DND-41 (cell line): ENCODE measurements at regions not wholly inside any gene's neighbourhood (a gene's known extent, or its start where the extent isn't known, plus 50 kb on each side); places are given as distances from the start of the nearest gene placed in this dataset.

ENCODE experiments used
- ATAC-seq: fragments of 200-7000 bp; cut with Tn5 transposase; 3 replicates; pipeline ENCODE4 v1.9.1; 2021; ENCODE audit warnings: low read depth; ENCODE audit not compliant: insufficient read depth
- DNase-seq: peaks from one replicate; pipeline ENCODE4 v3.0.0-alpha.2; 2020
- H2AFZ ChIP-seq: 2 replicates; pipeline ENCODE4 v1.6.0; 2012; ENCODE audit warnings: low read depth, low read length
- H3K27ac ChIP-seq: 2 replicates; pipeline ENCODE4 v1.5.1; 2012; ENCODE audit warnings: low read length, inconsistent platforms
- H3K27me3 ChIP-seq: fragments of 200-600 bp; sonication (generic); 2 replicates; pipeline ENCODE4 v1.6.0; 2012; ENCODE audit warnings: low read length, mild to moderate bottlenecking, inconsistent platforms; ENCODE audit not compliant: insufficient read depth, poor library complexity
- H3K36me3 ChIP-seq: 2 replicates; pipeline ENCODE4 v1.5.1; 2012; ENCODE audit warnings: low read length, inconsistent platforms; ENCODE audit not compliant: insufficient read depth
- H3K4me1 ChIP-seq: 2 replicates; pipeline ENCODE4 v1.5.1; 2012; ENCODE audit warnings: mild to moderate bottlenecking, low read length; ENCODE audit not compliant: insufficient read depth
- H3K4me2 ChIP-seq: 2 replicates; pipeline ENCODE4 v1.6.0; 2012; ENCODE audit warnings: mild to moderate bottlenecking, moderate library complexity, low read length, inconsistent platforms; ENCODE audit not compliant: insufficient read depth
- H3K4me3 ChIP-seq, 2 experiments: fragments of 200-600 bp in 1 of 2; shearing (Covaris generic) in 1 of 2; 2 replicates each; pipeline ENCODE4 v1.5.1; 2012 to 2016; ENCODE audit warnings: inconsistent platforms in 2 of 2, low read length in 2 of 2, mild to moderate bottlenecking in 2 of 2, low read depth in 1 of 2, moderate library complexity in 1 of 2
- H3K79me2 ChIP-seq: 2 replicates; pipeline ENCODE4 v1.6.0; 2012; ENCODE audit warnings: low read length, inconsistent platforms; ENCODE audit not compliant: insufficient read depth
- H3K9ac ChIP-seq: 2 replicates; pipeline ENCODE4 v1.6.0; 2012; ENCODE audit warnings: low read depth, mild to moderate bottlenecking, inconsistent platforms, low read length, moderate library complexity
- H3K9me3 ChIP-seq: 2 replicates; pipeline ENCODE4 v1.5.1; 2012; ENCODE audit warnings: low read length, moderate library complexity, mild to moderate bottlenecking, inconsistent platforms; ENCODE audit not compliant: insufficient read depth, severe bottlenecking
- H4K20me1 ChIP-seq: 2 replicates; pipeline ENCODE4 v1.6.0; 2012; ENCODE audit warnings: low read length; ENCODE audit not compliant: insufficient read depth
- EZH2 ChIP-seq: IDR thresholded peaks from 3 replicates; pipeline ENCODE4 v1.6.1; 2012; ENCODE audit warnings: borderline replicate concordance, low read depth, mild to moderate bottlenecking, moderate library complexity, low read length, inconsistent platforms; ENCODE audit not compliant: severe bottlenecking
- TF ChIP-seq, protein P1 (sequence below): IDR thresholded peaks from 2 replicates; pipeline ENCODE4 v1.5.1; 2012; ENCODE audit warnings: borderline replicate concordance, low read length, moderate library complexity, mild to moderate bottlenecking; ENCODE audit not compliant: poor library complexity, severe bottlenecking; ENCODE audit errors: extremely low read depth

DNA sequence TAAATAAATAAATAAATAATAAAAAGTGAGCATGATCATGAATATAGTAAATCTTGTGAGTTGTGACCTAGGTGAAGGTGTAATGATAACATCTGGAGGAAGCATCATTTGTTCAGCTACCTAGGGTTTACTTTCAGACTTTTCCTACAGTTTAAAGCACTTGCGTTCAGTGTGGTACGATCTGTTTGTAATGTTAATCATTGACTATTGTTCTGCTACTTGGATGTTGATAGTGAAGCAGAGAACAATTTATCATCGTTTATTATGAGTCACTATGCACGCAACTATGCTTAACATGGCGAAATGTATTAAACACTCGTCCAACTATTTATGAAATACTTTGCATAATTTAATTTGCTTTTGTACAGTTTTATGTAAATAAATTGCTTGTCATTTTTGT lies 426.2 kb downstream of the PCDH7 start:
- no peaks in the 10 kb centered on the region for H3K4me1 ChIP-seq
- ATAC-seq = no peak
- H3K79me2 ChIP-seq = no peaks in the 10 kb centered on the region
- H3K27me3 ChIP-seq = no peaks in the 10 kb centered on the region
- H2AFZ ChIP-seq = no peak overlapping the region
- H3K4me3 ChIP-seq = no peak overlapping the region
- no peak for DNase-seq
- H4K20me1 ChIP-seq = no peaks in the 10 kb centered on the region
- H3K27ac ChIP-seq = no peak overlapping the region
- H3K9me3 ChIP-seq = no peaks in the 10 kb centered on the region
- no peak overlapping the region for H3K9ac ChIP-seq
- no peaks in the 10 kb centered on the region for H3K36me3 ChIP-seq
- TF ChIP-seq, protein P1, sequence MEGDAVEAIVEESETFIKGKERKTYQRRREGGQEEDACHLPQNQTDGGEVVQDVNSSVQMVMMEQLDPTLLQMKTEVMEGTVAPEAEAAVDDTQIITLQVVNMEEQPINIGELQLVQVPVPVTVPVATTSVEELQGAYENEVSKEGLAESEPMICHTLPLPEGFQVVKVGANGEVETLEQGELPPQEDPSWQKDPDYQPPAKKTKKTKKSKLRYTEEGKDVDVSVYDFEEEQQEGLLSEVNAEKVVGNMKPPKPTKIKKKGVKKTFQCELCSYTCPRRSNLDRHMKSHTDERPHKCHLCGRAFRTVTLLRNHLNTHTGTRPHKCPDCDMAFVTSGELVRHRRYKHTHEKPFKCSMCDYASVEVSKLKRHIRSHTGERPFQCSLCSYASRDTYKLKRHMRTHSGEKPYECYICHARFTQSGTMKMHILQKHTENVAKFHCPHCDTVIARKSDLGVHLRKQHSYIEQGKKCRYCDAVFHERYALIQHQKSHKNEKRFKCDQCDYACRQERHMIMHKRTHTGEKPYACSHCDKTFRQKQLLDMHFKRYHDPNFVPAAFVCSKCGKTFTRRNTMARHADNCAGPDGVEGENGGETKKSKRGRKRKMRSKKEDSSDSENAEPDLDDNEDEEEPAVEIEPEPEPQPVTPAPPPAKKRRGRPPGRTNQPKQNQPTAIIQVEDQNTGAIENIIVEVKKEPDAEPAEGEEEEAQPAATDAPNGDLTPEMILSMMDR = no peak
- no peak for TF ChIP-seq EZH2
- H3K4me2 ChIP-seq = no peak overlapping the region

DNA sequence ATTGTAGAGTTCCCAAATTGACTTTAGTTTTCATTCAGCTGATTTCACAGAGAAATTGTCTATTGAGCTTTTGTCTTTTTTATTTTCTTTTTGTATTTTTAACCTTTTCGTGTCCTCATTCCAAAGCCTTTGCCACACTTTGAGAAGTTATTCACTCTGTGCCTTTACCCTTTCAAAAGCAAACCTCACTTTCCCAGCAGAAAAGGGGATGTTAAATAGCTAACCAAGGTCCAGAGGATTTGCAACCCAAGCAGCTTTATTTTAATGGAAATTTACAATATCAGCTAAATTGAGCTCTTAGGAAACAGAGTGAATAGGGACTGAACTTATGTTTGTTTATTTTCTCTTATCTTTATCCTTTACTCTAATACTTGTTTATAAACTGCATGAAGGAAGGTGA lies 428.8 kb downstream of the PCDH7 start:
- Histone ChIP-seq H2AFZ (no peak overlapping the region), H4K20me1 (no peaks in the 10 kb centered on the region), H3K9ac (no peak overlapping the region), H3K4me3 (no peak overlapping the region), H3K4me2 (no peak overlapping the region), H3K9me3 (no peaks in the 10 kb centered on the region), H3K27ac (no peak overlapping the region), H3K4me1 (no peaks in the 10 kb centered on the region), H3K79me2 (no peaks in the 10 kb centered on the region), H3K27me3 (no peaks in the 10 kb centered on the region), H3K36me3 (no peaks in the 10 kb centered on the region)
- DNase-seq = no peak
- TF ChIP-seq, protein P1 = no peak
- TF ChIP-seq EZH2 = no peak
- no peak for ATAC-seq

DNA sequence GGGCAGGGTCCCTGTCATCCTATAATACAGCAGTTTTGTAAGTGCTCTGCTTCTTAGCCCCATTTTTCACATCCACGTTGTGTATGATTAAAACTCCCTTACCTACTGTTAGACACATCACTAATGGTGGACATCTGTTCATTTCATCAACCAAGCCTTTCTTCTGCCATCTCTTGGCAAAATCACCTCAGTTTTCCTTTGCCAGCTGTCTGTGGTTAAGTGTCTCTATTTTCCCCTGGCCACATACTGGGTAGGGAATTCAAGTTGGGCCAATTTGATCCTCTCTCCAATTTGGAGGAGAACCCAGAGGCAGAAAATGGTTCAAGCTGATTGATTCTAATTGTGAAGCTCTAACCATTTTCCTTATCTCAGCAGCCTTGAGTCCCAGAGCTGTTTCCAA lies 436.1 kb downstream of the PCDH7 start:
- no peak overlapping the region for H3K9ac ChIP-seq
- no peaks in the 10 kb centered on the region for H3K4me1 ChIP-seq
- no peaks in the 10 kb centered on the region for H3K9me3 ChIP-seq
- H3K4me2 ChIP-seq = no peak overlapping the region
- no peak overlapping the region for H3K27ac ChIP-seq
- no peaks in the 10 kb centered on the region for H3K36me3 ChIP-seq
- H3K79me2 ChIP-seq = no peaks in the 10 kb centered on the region
- ATAC-seq (no peak), DNase-seq (no peak)
- no peaks in the 10 kb centered on the region for H4K20me1 ChIP-seq
- H3K27me3 ChIP-seq = no peaks in the 10 kb centered on the region
- H3K4me3 ChIP-seq = no peak overlapping the region
- H2AFZ ChIP-seq = no peak overlapping the region
- TF ChIP-seq, protein P1 = no peak
- TF ChIP-seq EZH2 = no peak

DNA sequence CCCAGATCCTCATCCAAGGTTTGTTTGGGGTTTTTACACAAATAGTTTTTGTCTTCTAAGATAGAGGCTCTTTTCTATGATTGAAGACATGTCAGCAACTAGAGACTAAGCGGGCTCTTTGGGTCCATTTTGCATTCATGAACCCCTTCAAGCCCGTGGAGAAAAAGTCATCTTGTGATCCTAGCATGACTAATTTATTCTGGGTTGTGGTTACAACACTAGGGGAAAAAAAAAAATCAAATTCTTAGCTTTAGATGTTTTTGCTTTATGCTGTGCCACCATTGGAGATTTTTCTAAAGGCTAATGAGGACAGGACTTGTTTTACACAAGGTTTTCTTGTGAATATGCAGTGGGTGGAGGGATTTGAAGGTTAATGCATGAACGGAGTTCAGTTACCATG lies 440.0 kb downstream of the PCDH7 start:
- no peak for ATAC-seq

More for the DNA sequence above, 440.0 kb downstream of the PCDH7 start:
- H3K9me3 ChIP-seq = no peaks in the 10 kb centered on the region
- no peaks in the 10 kb centered on the region for H3K36me3 ChIP-seq
- no peaks in the 10 kb centered on the region for H3K27me3 ChIP-seq
- H3K27ac ChIP-seq = no peak overlapping the region
- H3K79me2 ChIP-seq = no peaks in the 10 kb centered on the region
- no peak overlapping the region for H3K4me2 ChIP-seq
- H3K9ac ChIP-seq = no peak overlapping the region
- H2AFZ ChIP-seq = no peak overlapping the region
- no peak for DNase-seq
- no peaks in the 10 kb centered on the region for H4K20me1 ChIP-seq
- H3K4me3 ChIP-seq = no peak overlapping the region
- no peak for TF ChIP-seq EZH2
- TF ChIP-seq, protein P1 = no peak
- H3K4me1 ChIP-seq = no peaks in the 10 kb centered on the region
